D341Med (cell line): ENCODE measurements at regions not wholly inside any gene's neighbourhood (a gene's known extent, or its start where the extent isn't known, plus 50 kb on each side); places are given as distances from the start of the nearest gene placed in this dataset.
"Not testable (repeated sequence)": the region's sequence is repeated elsewhere in the genome, so short reads cannot be mapped to it uniquely, and the experiment has no call there.

Experiments used
- DNase-seq: peaks from one replicate; pipeline ENCODE4 v3.0.0; 2012; ENCODE audit warnings: low spot score

DNA sequence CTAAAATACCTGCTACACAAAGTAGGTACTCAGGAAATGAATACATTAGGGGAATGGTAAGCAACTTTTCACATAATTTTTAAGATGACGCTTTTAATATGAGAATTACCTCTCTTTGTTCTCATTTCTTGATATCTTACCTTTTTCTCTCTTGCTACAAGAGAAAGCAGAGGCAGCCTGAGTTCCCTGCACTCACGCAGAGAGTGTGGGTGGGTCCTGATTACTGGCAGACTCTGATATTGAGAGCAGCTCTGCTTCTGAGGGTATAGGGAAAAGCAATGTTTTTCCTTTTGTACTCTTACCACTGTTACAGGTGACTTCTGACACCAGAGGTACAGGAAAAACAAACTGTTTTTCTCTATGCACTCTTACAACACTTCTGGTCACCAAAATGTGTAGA lies 420.2 kb upstream of the TMTC1 start:
- no peak for DNase-seq

DNA sequence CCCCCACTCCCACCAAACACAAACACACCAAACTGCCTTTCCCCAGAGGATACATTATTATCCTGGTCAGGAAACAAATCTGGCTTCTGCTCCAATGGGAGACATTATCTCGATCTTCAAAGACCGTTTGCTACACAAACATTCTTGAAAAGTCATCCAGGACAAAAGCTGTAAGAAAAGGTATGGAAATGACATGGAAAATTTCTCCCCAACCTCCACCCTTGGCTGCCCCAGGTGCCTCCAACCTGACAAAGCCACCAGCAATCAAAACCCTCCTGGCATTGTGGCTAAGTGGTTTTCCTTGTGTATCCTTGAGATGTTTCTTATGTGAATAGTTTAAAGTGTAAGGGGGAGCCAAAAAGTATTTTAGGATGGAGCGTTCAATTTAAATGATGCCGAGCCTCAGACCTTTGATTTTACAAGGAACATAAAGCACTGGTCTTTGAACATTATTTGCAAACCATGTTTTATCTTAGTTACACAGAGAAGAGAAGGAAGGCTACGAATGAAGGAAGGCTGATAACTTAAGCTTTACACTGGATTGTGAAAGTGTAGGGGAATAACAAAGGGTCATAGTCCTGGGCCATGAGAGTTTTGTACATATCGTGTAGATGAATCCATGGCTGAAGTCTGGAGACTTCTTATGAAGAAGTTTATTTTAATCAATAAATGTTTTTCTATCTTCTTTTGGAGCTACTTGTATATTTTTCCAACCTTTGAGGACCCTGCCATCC lies 418.9 kb upstream of the TMTC1 start:
- no peak for DNase-seq

DNA sequence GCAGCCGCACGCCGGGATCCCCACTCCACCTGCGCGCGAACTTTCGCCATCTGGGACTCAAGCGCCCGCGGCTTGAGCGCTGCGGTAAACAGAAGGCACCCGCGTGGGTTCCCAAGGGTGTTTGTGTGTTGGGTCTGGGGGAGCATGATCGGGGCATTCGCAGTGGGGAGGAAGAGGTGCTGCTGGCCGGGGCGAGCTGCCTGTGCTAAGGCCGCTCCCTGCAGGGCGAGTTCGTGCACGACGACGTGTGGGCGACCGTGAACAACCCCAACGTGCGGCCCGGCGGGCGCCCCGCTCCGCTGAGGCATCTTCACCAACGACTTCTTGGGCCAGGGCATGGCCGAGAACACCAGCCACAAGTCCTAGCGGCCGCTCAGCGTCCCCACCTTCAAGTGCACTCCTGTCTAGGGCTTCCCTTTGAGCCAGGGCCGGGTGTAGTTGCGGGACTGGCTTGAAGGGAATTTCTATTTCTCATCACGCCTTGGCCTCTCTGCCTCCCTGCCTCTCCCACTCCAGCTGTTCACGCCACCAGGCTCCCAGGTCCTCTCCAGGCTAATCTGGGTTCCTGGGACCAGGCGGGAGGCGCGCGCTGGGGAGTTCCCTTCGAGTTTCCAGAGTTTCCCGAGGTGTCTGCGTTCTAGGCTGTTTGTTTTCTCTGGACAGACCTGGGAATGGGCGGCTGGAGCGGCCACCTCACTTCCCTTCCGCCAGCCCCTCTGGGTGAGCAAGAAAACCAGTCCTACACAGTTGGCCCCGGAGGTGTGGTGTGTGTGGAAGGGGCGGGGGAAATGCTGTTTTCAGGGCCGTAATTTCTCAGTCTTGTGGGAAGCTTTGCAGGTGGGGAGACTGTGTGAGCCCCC lies 417.8 kb upstream of the TMTC1 start:
- DNase-seq, result no peak

DNA sequence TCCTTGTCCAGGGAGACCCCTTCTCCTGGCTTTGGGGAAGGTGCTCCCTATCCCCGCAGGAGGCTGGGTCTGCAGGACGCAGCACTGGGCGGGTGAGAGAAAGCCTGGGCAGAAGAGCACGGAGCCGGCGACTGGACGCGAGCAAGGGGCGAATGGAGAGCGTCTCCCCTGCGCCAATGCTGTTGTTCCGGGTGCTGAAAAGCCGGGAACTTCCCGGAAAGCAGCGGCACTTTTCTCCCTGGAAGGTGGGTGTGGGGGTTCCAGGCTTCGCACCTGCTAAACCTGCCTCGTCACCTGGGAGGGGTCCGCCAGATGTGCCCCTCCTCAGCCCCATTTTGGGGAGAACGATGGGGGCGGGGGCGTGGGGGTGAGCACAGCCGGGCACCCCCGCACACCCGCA lies 417.1 kb upstream of the TMTC1 start:
- DNase-seq, result no peak

GRCh38 chr12:30197392-30198057 lies 413.8 kb upstream of the TMTC1 start:
- no peak for DNase-seq

DNA sequence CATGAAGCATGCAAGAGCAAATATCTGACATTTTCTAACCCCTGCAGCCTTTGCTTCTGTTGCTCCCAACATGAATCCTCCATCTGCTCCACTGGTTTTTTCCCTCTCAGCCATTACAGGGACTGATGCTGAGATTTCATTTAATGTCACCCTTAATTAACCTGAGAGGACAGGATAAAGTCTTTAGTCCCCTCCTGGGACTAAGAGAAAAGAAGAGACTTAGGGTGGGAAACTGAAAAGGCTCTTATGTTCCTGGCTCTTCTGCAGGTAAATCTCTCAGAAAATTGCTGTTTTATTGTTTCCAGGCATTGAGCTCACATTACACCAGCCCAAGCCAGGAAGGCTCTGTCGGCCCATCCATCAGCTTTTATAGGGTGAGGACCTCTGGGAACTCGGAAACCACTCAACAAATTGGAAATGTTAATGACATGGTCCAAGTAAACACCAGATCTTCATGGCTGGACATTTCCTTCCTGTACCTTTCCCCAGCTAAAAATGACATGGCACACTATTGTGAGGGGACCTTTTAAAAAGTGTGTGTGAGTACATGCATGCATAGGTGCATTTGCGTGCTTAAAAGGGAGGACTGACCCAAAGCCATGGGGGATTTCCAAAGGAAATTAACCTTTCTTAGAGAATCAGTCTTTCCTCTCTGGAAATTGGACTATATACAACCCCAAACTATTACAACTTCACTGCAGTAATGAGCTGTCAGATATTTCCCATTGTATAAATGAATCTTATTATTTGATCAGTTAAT lies 408.1 kb upstream of the TMTC1 start:
- no peak for DNase-seq

DNA sequence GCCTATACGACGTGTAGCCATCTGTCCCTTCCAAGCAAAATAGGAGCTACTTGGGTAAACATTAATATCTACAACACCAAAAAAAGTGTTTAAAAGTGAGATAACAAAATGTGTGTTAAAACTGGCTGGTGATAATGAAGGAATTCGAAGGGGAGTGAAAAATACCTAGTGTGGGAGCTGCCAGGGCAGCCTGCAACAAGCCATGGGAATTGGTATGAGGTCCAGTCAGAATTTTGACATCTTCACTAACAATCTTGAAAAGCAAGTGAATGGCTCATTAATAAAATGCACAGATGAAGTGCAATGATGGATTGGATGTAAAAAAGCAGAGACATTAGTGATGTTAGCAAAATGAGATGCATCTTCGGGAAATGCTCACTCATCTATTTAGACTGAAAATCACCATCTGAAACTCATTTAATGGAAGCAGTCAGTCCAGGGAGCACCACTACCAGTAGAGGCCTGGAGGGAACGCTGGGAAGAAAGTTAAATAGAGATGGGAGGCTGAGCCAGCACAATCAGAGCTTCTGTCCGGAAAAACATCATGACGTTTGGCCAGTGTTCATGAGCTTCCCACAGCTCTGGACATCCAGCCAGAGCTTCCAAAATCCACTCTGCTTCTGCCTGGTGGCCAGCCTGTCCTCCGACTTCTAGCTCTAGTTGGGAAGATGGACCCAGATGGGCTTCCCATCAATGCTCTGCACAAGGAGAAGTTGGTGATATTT lies 405.0 kb upstream of the TMTC1 start:
- DNase-seq, result no peak

GRCh38 chr12:30187426-30187825 lies 403.7 kb upstream of the TMTC1 start:
- no peak for DNase-seq

DNA sequence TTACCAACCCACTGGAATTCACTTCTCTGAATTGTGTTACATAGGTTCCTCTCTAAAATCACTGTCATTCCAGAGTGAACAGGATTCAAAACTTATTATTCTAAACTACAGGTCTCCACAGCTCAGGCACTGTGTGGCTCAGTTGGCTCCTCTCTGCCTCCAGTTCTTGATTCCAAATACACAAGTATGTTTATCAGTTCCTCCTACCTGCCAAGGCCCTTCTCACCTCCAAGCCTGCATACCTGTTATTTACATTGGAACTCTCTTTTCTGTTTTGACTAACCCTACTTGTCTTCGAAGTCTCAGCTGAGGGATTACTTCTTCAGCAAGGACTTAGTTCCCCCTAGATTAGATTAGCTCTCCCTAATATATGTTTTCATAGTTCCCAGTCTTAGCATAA lies 397.6 kb upstream of the TMTC1 start:
- DNase-seq, result no peak

- DNase-seq, result no peak
These were observed 396.9 kb upstream of the TMTC1 start for GRCh38 chr12:30180602-30181001.

- DNase-seq, result no peak
These were observed 395.2 kb upstream of the TMTC1 start for GRCh38 chr12:30178916-30179315.

- DNase-seq, result peak; percentile 22
These were observed 386.3 kb upstream of the TMTC1 start for GRCh38 chr12:30169839-30170591.

- DNase-seq, result no peak
These were observed 382.5 kb upstream of the TMTC1 start for GRCh38 chr12:30166006-30166795.

DNA sequence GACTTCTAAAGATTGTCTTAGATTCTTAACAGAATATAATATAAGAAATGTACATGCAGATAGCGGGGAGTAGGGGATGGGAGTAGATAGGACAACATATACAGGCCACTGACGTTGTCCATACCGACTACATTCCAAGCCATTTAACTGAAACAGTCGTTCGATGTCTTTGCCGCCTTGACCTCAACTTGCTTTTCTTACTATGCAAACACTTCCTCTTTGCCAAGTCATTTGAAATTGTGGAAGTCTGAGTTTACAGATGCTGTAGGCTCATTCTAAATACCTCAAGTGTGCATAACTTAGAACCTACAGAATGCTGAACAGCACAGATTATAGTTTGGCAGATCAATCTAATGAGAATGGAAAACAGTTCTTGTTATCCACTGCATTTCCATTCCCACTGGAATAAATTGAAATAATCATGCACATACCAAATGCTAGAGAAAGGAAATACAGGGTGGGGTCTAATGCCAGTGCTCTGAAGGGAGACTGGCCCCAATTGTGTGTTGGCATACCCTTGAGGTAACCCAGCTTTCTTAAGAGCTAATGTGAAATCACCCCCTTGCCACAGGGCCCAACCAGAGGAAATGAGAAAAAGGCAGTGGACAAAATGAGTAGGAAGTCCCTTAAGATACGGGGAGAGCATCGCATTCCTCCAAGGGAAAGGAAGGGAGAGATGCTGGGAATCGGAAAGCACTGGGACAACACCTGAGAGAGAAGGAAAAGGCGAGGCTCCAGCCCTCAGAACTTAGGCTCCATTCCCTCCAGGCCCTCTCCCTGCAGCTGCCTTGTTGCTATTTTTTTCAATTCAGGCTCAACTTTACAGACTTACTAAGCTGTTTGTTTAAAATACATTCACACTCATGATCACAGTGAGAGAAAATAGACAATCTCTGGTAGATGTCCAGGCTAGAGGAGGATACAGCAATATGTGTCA lies 380.9 kb upstream of the TMTC1 start:
- no peak for DNase-seq

DNA sequence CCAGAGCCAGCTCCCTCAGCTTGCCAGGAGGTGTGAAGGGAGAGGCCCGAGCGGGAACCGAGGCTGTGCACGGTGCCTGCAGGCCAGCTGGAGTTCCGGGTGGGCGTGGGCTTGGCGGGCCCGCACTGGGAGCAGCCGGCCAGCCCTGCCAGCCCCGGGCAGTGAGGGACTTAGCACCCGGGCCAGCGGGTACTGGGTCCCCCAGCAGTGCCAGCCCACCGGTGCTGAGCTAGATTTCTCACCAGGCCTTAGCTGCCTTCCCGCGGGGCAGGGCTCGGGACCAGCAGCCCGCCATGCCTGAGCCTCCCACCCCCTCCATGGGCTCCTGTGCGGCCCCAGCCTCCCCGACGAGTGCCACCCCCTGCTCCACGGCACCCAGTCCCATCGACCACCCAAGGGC lies 373.1 kb upstream of the TMTC1 start:
- not testable (repeated sequence) for DNase-seq

DNA sequence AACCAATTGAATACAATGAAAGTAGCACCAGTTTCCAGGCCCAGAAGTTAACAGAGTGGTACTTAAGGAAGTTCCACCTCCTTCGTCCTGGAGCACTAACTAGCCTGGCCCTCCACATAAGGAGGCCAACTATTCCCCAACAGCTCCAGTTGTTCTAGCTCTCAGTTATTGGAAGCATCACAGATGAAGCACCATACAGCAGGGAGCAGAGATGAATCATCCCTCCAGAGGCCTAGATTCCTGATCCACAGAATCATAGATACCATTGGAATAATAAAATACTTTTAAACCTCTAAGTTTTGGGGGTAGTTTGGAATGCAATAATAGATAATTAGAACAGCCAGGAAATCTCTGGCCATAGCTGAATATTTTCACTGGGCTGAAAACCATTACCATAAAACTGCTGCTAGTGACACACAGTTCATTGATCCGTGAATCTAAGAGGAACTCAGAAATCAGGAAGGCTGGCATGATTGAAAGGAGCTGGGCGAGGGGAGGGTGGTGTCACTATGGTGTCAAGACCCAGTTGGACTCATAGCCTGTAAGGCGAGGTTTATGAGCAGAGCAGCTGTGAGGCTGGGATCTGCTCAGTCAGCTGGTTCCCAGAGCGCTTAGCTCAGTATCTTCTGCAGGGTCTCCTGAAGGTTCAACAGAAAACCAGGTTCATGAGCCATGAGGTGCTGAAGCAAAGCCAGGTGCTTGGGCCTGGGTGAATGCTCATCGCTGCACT lies 371.4 kb upstream of the TMTC1 start:
- DNase-seq, result no peak

DNA sequence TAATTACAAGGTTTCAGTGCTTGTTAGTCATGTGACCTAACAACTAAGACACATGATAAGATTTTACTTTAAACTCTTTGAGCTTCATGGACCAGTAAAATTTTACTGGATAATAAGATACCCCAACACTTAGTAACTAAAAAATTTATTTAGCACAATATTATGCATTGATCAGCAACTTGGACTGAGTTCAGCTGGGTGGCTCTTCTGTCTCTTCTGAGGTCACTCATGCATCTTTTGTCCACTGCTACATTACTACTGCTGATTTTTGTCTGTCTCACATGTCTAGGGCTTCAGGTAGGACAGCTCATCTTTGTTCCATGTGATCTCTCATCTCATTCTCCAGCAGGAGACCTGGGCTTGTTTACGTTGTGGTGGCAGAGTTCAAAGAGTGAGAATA lies 370.2 kb upstream of the TMTC1 start:
- no peak for DNase-seq

DNA sequence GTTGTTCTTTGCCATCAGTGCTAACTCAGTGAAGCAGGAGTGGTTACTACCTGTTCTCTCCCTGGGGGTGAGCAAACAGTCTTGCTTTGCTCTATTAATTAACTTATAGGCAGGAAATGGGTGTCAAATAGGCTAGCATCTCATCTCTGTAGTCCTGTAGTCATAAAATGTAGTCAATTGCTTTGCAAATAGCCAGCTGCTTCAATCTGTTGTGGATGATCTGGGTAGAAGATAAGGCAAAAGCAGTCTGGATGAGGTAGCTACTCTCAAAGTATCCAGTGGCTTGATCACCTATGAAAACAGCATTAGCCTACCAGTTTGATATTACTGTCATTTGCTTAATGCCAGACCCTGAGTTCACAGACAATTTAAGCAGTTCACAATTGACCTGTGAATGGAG lies 369.0 kb upstream of the TMTC1 start:
- DNase-seq, result no peak
